Upper lobe of left lung (tissue), 6 donors: ENCODE measurements at regions not wholly inside any gene's neighbourhood (a gene's known extent, or its start where the extent isn't known, plus 50 kb on each side); places are given as distances from the start of the nearest gene placed in this dataset.

Experiments used
- ATAC-seq, 2 donors: fragments of 200-7000 bp; cut with Tn5 transposase; one replicate each; pipeline ENCODE4 v1.9.1; 2022; ENCODE audit warnings: mild to moderate bottlenecking in 2 of 2, moderate library complexity in 2 of 2; ENCODE audit not compliant: low FRiP score in 2 of 2
- DNase-seq, 2 donors: peaks; one replicate each; pipeline ENCODE4 v3.0.0-alpha.2; 2019 to 2020
- H3K27ac ChIP-seq, 4 donors: fragments of 200-600 bp; sonication (generic); one replicate each; pipeline ENCODE4 v1.5.1; 2016 to 2019
- H3K27me3 ChIP-seq, 4 donors: fragments of 200-600 bp; sonication (generic); one replicate each; pipeline ENCODE4 v1.5.1; 2017 to 2019
- H3K36me3 ChIP-seq, 4 donors: fragments of 200-600 bp; sonication (generic); one replicate each; pipeline ENCODE4 v1.5.1; 2016 to 2019
- H3K4me1 ChIP-seq, 4 donors: fragments of 200-600 bp; sonication (generic); one replicate each; pipeline ENCODE4 v1.5.1; 2018 to 2019
- H3K4me3 ChIP-seq, 4 donors: fragments of 200-600 bp; sonication (generic); one replicate each; pipeline ENCODE4 v1.5.1; 2017 to 2019; ENCODE audit warnings: mild to moderate bottlenecking in 2 of 4, moderate library complexity in 1 of 4
- H3K9me3 ChIP-seq, 4 donors: fragments of 200-600 bp; sonication (generic); one replicate each; pipeline ENCODE4 v1.5.1; 2018 to 2019
- CTCF ChIP-seq, 6 experiments: fragments of 450-650 bp in 4 of 6; fragments of 200-600 bp in 2 of 6; sonication (generic) in 2 of 6; IDR thresholded peaks; one replicate each; pipeline ENCODE4 v1.5.1; 2016 to 2019; ENCODE audit warnings: antibody characterized with exemption in 6 of 6
- EP300 ChIP-seq, 4 donors: sonication (generic); formaldehyde crosslinking; IDR thresholded peaks; one replicate each; pipeline ENCODE4 v1.5.1; 2017; ENCODE audit warnings: antibody characterized with exemption in 4 of 4, control low read depth in 2 of 4
- POLR2A ChIP-seq, 4 donors: fragments of 450-650 bp; IDR thresholded peaks; one replicate each; pipeline ENCODE4 v1.5.1; 2016 to 2017; ENCODE audit warnings: antibody characterized with exemption in 4 of 4, mild to moderate bottlenecking in 2 of 4
- POLR2AphosphoS5 ChIP-seq, 2 donors: sonication (generic); formaldehyde crosslinking; IDR thresholded peaks; one replicate each; pipeline ENCODE4 v1.5.1; 2017; ENCODE audit warnings: antibody characterized with exemption in 2 of 2
- WGBS, 2 donors: methylation state at CpG; one replicate each; pipeline ENCODE4 v1.1.5; 2017 to 2018; 5-methylcytosine and 5-hydroxymethylcytosine counted together
- donor health status: DM: no; HTN: no; CAD: no; lungs with moderate emphysema.
- donor health status: DM: no; HTN: yes; CAD: no; lungs with severe emphysema.

GRCh38 chr18:75341897-75342296, 85.6 kb downstream of the SMIM21 start:
- 70% methylated on average over 4 to 6 of the region's 6 CpGs for WGBS, 2 donors
- DNase-seq (no peak), ATAC-seq (no peak)
- Histone ChIP-seq H3K36me3 (no peaks in the 10 kb centered on the region), H3K9me3 (no peaks in the 10 kb centered on the region), H3K27me3 (no peaks in the 10 kb centered on the region), H3K4me3 (no peak overlapping the region), H3K27ac (no peak overlapping the region), H3K4me1 (no peaks in the 10 kb centered on the region)
- TF ChIP-seq CTCF (IDR thresholded peaks at IDR 0.05), result no peak
- no peak for TF ChIP-seq EP300 (IDR thresholded peaks at IDR 0.05)
- TF ChIP-seq POLR2A (IDR thresholded peaks at IDR 0.05), result no peak
- TF ChIP-seq POLR2AphosphoS5 (IDR thresholded peaks at IDR 0.05), result no peak

GRCh38 chr18:75341267-75341666, 86.2 kb downstream of the SMIM21 start:
- no peak for DNase-seq
- H3K27ac ChIP-seq, result no peak overlapping the region

GRCh38 chr18:75339936-75340605, 87.4 kb downstream of the SMIM21 start:
- no peak overlapping the region for H3K27ac ChIP-seq
- no peaks in the 10 kb centered on the region for H3K9me3 ChIP-seq
- no peaks in the 10 kb centered on the region for H3K27me3 ChIP-seq
- no peaks in the 10 kb centered on the region for H3K4me1 ChIP-seq
- TF ChIP-seq EP300 (IDR thresholded peaks at IDR 0.05) (no peak), POLR2A (IDR thresholded peaks at IDR 0.05) (no peak), CTCF (IDR thresholded peaks at IDR 0.05) (no peak), POLR2AphosphoS5 (IDR thresholded peaks at IDR 0.05) (no peak)
- 89 to 93% methylated on average over 21 of the region's 21 CpGs for WGBS, 2 donors
- ATAC-seq (no peak), DNase-seq (peak in 1 of 2 donors; percentile 49)
- H3K4me3 ChIP-seq, result no peak overlapping the region
- H3K36me3 ChIP-seq, result no peaks in the 10 kb centered on the region

More at GRCh38 chr18:75341267-75341666, 86.2 kb downstream of the SMIM21 start:
- no peaks in the 10 kb centered on the region for H3K27me3 ChIP-seq
- H3K4me1 ChIP-seq, result no peaks in the 10 kb centered on the region
- no peak for ATAC-seq
- WGBS, 2 donors, result 60% methylated on average over 9 of the region's 9 CpGs
- no peaks in the 10 kb centered on the region for H3K36me3 ChIP-seq
- H3K4me3 ChIP-seq, result no peak overlapping the region
- TF ChIP-seq POLR2AphosphoS5 (IDR thresholded peaks at IDR 0.05) (no peak), CTCF (IDR thresholded peaks at IDR 0.05) (no peak), POLR2A (IDR thresholded peaks at IDR 0.05) (no peak), EP300 (IDR thresholded peaks at IDR 0.05) (no peak)
- no peaks in the 10 kb centered on the region for H3K9me3 ChIP-seq
